HUDEP-2 (cell line): ENCODE measurements at regions not wholly inside any gene's neighbourhood (a gene's known extent, or its start where the extent isn't known, plus 50 kb on each side); places are given as distances from the start of the nearest gene placed in this dataset.
"Not testable (repeated sequence)": the region's sequence is repeated elsewhere in the genome, so short reads cannot be mapped to it uniquely, and the experiment has no call there.

Source experiments
- DNase-seq, 76 experiments: peaks; one replicate each; lab custom pipeline; 2025; ENCODE audit not compliant: unreplicated experiment in 76 of 76; lab: John Stamatoyannopoulos, UW

DNA sequence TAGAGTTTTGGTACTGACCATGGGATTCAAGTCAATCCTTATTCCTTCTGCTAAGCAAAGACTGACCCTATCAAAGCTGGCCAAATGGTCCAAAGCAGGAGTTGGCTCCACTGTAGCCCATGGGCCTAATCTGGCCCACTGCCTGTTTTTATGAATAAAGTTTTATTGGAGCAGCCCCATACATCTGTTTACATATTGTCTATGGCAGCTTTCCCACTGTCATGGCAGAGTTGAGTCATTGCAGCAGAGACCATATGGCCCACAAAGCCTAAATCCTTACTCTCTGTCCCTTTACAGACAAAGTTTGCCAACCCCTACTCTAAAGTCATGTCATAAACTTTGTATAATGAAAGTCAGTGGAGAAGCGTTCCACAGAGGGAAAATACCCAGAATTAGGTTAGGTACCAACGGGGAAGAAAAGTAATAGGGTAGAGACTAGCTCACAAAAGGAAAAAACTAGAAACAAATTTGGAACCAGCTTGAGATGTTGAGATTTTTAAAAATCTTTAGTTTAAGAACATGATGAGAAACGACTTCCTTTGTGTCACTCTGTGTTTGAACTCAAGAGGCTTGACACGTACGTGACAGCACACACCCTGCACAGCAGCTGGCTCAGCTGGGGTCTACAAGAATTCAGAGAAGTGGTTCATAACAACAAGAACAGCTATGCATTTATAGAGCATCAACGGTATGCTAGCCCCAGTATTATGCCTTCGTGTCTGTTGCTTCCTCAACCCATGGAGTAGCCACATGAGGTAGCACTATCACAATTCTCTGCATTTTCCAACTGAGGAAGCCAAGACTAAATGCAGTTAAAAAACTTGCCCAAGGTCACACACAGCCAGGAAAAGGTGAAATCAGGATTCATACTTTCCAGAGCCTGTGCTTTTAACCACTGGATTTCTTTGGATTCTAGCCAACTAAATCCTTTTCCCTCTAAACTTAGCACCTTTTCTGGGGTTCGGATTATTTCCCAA, 198.9 kb upstream of the WWC1 start:
- DNase-seq: no peak

GRCh38 chr5:168093200-168093910, 198.1 kb upstream of the WWC1 start:
- no peak for DNase-seq

DNA sequence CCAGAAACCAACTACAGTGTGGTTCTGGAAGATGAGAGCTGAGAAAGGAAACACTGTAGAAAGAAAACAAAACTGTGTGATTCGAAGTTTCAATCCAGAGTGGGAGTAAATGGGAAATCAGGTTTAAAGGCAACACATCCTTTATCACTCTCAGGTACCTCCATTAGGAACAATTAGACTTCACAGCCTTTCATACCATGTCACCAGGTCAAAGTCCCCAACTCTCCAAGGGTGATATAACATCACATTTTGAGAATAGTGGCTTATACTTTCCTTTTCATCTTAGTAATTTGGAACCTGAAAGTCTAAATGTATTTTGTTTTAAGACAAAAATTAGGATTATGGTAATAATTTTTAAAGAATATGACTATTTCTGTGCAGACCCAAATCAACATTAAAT, 194.9 kb upstream of the WWC1 start:
- DNase-seq: no peak

- no peak for DNase-seq
Measured at GRCh38 chr5:168097876-168098653, 193.4 kb upstream of the WWC1 start.

- DNase-seq: no peak
Measured at GRCh38 chr5:168101352-168101751, 190.1 kb upstream of the WWC1 start.

GRCh38 chr5:168103018-168103417, 188.4 kb upstream of the WWC1 start:
- not testable (repeated sequence) for DNase-seq

GRCh38 chr5:168104350-168104749, 187.1 kb upstream of the WWC1 start:
- DNase-seq: no peak

DNA sequence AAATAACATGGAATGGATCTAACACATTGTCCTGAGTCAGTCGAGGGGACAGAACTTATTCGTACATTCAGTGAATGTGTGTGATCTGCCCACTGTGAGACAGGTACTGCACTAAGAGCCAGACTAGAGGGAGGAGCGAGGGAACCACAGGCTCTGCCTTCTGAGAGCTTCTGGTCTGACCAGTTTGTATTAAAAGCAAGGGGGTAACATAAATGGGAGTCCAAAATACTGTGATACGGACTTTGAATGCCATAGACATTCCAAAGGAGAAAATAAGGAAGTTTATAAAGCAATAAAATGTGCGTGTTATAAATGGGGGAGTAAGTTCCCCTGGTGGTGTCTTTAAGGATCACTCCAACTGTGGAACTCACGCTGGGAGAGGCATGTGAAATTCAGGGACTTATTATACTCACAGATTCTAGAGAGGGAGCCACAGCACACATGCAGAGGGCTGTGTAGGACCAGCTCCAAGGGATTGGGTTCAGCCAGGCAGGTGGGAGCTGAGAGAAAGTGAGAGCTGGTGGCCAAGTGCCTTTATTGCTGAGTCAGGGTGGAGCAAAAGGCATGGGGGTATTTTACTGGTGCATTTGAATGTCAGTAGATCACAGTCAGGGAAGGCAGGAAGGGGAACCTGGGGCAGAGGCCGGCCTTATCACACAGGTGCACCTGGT, 186.5 kb upstream of the WWC1 start:
- peak in 1 of 76 experiments; percentile 2 for DNase-seq

DNA sequence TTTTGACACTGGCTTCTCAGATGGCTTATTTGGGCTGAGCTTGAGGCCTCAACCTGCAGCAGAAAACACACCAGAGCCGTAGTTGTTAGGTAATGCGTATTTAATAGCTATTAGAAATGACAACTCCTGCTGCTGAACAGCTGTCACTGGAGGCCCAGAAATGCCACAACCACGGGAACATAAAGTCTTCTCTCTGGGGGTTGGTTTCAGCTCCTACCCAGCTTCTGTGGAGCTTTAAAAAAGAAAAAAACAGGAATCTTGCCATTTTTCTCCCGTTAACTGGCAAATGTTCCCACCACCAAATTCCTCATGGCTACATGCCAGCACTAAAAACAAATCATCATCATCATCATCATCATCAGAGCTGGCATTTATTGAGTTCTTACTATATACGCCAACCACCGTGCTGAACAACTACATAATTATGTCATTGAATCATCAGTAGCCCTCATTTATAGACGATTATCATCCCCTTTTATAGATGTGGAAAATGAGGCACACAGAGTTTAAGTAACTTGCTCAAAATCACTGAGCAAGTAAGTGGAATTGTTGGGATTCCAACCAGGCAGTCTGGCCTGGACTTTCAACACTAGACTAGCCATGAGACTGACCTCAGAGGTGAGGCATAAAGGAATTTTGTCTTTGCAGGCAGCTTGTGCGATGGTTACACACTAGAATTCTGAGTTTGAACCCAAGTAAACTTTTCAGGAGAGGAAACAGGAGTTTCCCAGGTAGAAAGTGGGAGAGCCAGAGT, 185.3 kb upstream of the WWC1 start:
- no peak for DNase-seq

DNA sequence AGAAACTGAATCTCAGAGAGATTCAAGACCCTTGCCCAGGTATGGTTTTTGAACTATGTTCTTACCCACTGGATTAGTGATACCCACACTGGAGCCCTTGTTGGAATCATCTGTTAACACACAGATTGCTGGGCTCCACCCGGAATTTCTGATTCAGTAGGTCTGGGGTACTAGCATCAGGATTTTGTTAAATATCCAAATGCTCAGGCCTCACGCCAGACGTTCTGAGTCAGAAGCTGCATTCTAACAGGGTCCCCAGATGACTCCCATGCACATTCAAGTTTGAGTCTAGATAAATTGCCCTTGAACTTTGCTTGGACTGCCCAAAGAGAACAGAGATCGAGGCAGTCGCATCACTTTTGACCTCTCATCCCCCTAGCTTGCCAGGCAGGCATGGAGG, 182.0 kb upstream of the WWC1 start:
- DNase-seq: no peak

DNA sequence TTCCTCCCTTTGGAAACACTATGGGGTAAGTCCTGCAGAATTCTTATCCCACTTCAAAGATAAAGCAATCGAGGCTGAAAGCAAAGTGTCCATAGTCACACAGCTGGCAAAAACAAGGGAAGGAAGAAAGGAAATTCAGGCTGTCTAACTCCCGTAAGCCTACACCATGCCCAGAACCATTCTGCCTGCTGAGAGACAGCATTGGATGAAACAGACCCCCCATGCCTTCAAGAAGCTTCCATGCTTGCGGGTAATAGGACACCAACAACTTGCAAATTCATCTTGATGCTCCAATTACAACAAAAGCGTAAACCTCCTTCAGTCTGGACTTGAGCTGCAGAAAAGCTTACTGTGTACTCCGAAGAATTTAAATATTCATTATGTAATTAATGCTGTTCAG, 181.1 kb upstream of the WWC1 start:
- DNase-seq: no peak

GRCh38 chr5:168110870-168111832, 180.3 kb upstream of the WWC1 start:
- DNase-seq: no peak

DNA sequence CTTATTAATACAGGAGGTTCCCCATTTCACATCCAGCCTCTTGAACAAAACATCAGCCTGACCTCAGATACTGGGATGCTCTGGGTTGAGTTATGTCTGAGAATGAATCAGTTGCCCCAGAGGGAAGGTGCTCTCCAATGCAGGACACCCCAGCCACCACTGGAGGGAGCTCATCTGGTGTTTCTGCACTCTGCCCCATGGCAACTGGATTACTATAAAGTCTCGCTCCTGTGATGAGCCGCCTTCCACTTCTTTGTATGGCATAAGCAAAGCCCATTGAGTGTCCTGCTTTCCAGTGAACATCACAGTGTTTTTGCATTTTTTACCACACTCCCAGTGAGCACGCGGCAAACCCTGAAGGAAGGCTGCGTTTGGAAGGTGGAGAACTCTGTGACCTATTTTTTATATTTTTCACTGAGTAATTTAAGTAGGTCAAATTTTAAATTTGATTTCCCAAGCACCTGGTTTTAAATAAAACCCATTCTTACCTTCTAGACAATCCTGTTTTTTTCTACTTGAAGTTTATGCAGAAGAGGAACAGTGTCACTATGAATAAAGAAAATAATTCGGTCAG, 176.9 kb upstream of the WWC1 start:
- peak in 30 of 76 experiments; percentile 1 to 44 (median 16) for DNase-seq

DNA sequence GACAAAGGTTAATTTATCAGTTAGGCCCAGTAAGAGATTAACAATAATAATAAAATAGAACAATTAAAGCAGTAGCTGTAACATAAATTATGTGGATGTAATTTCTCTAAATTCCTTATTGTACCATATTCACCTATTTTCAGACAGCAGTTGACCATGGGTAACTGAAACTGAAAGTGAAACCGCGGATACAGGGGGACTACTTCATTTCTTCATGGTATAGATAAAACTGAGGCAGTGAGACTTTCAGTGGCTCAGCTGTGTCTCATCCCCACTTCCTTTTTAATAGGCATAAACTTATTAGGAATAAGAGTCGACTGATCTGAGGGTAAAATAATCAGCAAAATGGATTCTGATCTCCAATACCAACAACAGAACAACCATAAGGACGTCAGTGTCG, 174.0 kb upstream of the WWC1 start:
- no peak for DNase-seq

- DNase-seq: no peak
Measured at GRCh38 chr5:168118042-168118668, 173.3 kb upstream of the WWC1 start.

- no peak for DNase-seq
Measured at GRCh38 chr5:168120401-168121137, 170.9 kb upstream of the WWC1 start.

- no peak for DNase-seq
Measured at GRCh38 chr5:168121138-168121494, 170.3 kb upstream of the WWC1 start.
